Kidney (tissue), 13 donors: ENCODE measurements at regions not wholly inside any gene's neighbourhood (a gene's known extent, or its start where the extent isn't known, plus 50 kb on each side); places are given as distances from the start of the nearest gene placed in this dataset.

Experiments used
- DNase-seq, 5 donors: peaks; one replicate each; pipeline ENCODE4 v3.0.0-alpha.2; 2013 to 2020
- FAIRE-seq: peaks from 2 replicates; lab custom pipeline; 2012; peaks lifted over from hg19 to GRCh38; lab: Jason Lieb, UNC
- H3K27ac ChIP-seq, 2 donors: one replicate each; pipeline ENCODE4 v1.7.0; 2013; ENCODE audit warnings: low read depth in 2 of 2, low read length in 2 of 2, inconsistent platforms in 1 of 2
- H3K27me3 ChIP-seq: one replicate; pipeline ENCODE4 v1.7.1; 2013; ENCODE audit warnings: low read length, inconsistent platforms; ENCODE audit not compliant: control insufficient read depth, insufficient read depth
- H3K36me3 ChIP-seq, 3 donors: one replicate each; pipeline versions ENCODE4 v1.7.0 to v1.7.1; 2013; ENCODE audit warnings: low read length in 3 of 3, control low read depth in 1 of 3, inconsistent platforms in 1 of 3; ENCODE audit not compliant: insufficient read depth in 3 of 3, control insufficient read depth in 2 of 3
- H3K4me1 ChIP-seq, 3 donors: one replicate each; pipeline versions ENCODE4 v1.7.0 to v1.7.1; 2013; ENCODE audit warnings: low read length in 3 of 3, inconsistent platforms in 1 of 3, low read depth in 1 of 3; ENCODE audit not compliant: control insufficient read depth in 2 of 3, insufficient read depth in 2 of 3
- H3K4me3 ChIP-seq, 3 donors: one replicate each; pipeline versions ENCODE4 v1.7.0 to v1.8.1; 2013; ENCODE audit warnings: low read length in 3 of 3, control low read depth in 1 of 3, inconsistent platforms in 1 of 3
- H3K9ac ChIP-seq, 3 donors: one replicate each; pipeline versions ENCODE4 v1.7.0 to v1.7.1; 2013; ENCODE audit warnings: low read length in 3 of 3, control low read depth in 1 of 3, inconsistent platforms in 1 of 3
- H3K9me3 ChIP-seq, 3 donors: one replicate each; pipeline versions ENCODE4 v1.7.0 to v1.7.1; 2013; ENCODE audit warnings: low read length in 3 of 3, control low read depth in 1 of 3, inconsistent platforms in 1 of 3; ENCODE audit not compliant: control insufficient read depth in 2 of 3, insufficient read depth in 1 of 3
- intact Hi-C: fragments of 100-400 bp; cut with DNase I; formaldehyde crosslinking; loops from one replicate; pipeline ENCODE4 v1.11.1; 2022
- TF ChIP-seq, protein P1 (sequence below): IDR thresholded peaks from 3 replicates; pipeline ENCODE4 v1.5.1; 2012; ENCODE audit warnings: mild to moderate bottlenecking, moderate library complexity, borderline replicate concordance; ENCODE audit not compliant: insufficient read depth; ENCODE audit errors: extremely low read depth
- donor health status: control.
- donor health status: control.
- donor health status: control.
- donor health status: control.
- donor health status: control.
- donor health status: DM: yes; HTN: yes; CAD: no.
- donor health status: Normal renal cell carcinoma (clear cell type).

DNA sequence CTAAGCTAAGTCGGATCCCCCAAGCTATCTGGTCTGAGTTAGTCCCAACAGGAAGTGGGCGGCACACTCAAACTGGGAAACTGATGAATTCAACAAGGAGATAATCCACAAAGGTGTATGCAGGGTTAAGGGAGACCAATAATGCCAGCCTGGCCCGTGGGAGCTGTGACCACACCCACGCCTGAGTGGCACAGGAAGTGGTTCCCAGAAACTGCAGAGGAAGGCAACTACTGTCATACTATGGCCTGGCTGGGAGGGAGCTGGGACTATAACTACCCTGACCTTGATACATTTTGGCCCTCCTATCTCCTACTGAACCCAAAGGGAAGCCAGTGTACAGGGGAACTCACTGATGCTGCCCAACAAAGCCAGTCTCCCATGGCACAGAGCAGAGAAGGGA lies 85.5 kb upstream of the TDRD3 start:
- Histone ChIP-seq H3K36me3 (no peaks in the 10 kb centered on the region), H3K4me3 (no peak overlapping the region), H3K27ac (no peak overlapping the region), H3K9me3 (no peaks in the 10 kb centered on the region), H3K9ac (no peak overlapping the region), H3K4me1 (no peaks in the 10 kb centered on the region), H3K27me3 (no peaks in the 10 kb centered on the region)
- DNase-seq (no peak), FAIRE-seq (no peak)
- intact Hi-C loops, result no loop called here
- TF ChIP-seq, protein P1, sequence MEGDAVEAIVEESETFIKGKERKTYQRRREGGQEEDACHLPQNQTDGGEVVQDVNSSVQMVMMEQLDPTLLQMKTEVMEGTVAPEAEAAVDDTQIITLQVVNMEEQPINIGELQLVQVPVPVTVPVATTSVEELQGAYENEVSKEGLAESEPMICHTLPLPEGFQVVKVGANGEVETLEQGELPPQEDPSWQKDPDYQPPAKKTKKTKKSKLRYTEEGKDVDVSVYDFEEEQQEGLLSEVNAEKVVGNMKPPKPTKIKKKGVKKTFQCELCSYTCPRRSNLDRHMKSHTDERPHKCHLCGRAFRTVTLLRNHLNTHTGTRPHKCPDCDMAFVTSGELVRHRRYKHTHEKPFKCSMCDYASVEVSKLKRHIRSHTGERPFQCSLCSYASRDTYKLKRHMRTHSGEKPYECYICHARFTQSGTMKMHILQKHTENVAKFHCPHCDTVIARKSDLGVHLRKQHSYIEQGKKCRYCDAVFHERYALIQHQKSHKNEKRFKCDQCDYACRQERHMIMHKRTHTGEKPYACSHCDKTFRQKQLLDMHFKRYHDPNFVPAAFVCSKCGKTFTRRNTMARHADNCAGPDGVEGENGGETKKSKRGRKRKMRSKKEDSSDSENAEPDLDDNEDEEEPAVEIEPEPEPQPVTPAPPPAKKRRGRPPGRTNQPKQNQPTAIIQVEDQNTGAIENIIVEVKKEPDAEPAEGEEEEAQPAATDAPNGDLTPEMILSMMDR, result no peak

DNA sequence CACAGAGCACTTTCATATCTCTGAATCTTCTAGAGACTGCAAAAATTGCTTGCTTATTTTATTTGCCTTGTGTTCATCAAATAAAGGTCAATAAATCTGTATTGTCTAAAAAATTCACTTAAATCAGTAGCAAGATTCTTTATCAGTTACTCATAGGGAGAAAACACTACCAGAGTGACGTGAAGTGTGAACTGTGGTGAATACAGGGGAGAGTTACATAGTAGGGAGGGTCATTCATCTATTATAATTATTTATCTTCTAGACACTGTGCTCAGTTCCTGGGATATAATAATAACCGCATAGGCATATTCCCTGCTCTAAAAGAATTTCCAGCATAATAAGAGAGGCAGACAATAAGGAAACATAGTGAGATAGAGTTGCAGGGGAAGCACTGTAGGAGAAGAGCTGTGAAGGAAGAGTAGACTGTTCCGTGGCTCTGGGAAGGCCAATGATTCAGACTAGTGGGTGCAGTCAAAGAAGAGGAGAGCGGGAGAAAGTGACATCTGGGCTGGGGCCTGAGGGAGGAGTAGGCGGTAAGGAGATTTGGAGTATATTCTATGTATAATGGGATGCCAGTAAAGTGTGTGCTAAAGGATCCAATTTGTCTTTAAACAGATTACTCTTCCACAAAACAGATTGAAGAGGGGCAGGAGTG lies 84.0 kb upstream of the TDRD3 start:
- intact Hi-C loops, result no loop called here
- FAIRE-seq, result no peak

DNA sequence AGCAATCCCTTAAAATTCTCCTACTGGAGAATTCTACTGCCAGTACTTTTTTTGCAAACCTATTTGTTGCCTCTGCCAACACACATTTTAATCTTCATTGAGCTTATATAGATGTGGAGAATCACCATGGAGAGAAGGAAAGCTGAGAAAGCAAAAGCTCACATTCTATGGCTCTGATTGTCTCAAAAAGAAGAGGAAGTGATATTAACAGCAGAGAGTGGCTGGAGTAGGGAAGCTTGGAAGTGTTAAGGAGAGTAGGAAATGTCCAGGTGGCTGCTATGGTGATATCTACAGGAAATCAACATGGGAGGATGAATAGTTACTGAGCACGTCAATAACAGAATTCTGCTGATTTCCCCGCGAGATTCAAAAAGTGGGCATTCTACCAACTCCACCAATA lies 78.8 kb upstream of the TDRD3 start:
- no peaks in the 10 kb centered on the region for H3K9me3 ChIP-seq
- DNase-seq, result no peak
- no peak overlapping the region for H3K4me3 ChIP-seq
- TF ChIP-seq, protein P1, result no peak
- no peaks in the 10 kb centered on the region for H3K4me1 ChIP-seq
- no peaks in the 10 kb centered on the region for H3K27me3 ChIP-seq
- FAIRE-seq, result no peak
- no peak overlapping the region for H3K9ac ChIP-seq
- intact Hi-C loops, result no loop called here
- no peaks in the 10 kb centered on the region for H3K36me3 ChIP-seq
- no peak overlapping the region for H3K27ac ChIP-seq

More for the DNA sequence above, 84.0 kb upstream of the TDRD3 start:
- Histone ChIP-seq H3K9me3 (no peaks in the 10 kb centered on the region), H3K27ac (no peak overlapping the region), H3K36me3 (no peaks in the 10 kb centered on the region), H3K9ac (no peak overlapping the region), H3K4me1 (no peaks in the 10 kb centered on the region), H3K27me3 (no peaks in the 10 kb centered on the region), H3K4me3 (no peak overlapping the region)
- no peak for DNase-seq
- TF ChIP-seq, protein P1, result no peak

DNA sequence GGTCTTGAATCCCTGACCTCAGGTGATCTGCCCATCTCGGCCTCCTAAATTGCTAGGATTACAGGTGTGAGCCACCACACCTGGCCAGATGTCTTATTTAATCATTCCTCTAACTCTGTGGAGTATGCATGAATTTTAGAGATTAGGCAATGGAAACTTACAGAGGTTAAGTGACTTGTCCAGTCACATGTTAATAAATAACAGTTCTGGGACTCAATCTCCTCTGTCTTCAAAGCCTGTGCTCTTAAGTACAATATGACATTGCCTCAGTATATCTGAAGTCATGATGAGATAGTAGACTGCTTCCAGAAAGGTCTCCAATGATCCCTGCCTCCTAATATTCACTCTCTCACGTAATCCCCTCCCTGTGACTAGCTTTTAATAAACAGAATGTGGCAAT lies 72.9 kb upstream of the TDRD3 start:
- no peaks in the 10 kb centered on the region for H3K36me3 ChIP-seq
- FAIRE-seq (no peak), DNase-seq (no peak)
- H3K9me3 ChIP-seq, result no peaks in the 10 kb centered on the region
- H3K27ac ChIP-seq, result no peak overlapping the region
- H3K4me1 ChIP-seq, result peaks cover 0 to 14% (median 5%) of the 10 kb centered on the region in 3 donors
- H3K4me3 ChIP-seq, result no peak overlapping the region
- no peak overlapping the region for H3K9ac ChIP-seq
- intact Hi-C loops, result no loop called here
- no peaks in the 10 kb centered on the region for H3K27me3 ChIP-seq
- TF ChIP-seq, protein P1, result no peak
